ENCODE measurements at regions not wholly inside any gene's neighbourhood (a gene's known extent, or its start where the extent isn't known, plus 50 kb on each side); places are given as distances from the start of the nearest gene placed in this dataset.
"Not testable (repeated sequence)": the region's sequence is repeated elsewhere in the genome, so short reads cannot be mapped to it uniquely, and the experiment has no call there.

GRCh38 chr3:4897765-4898453 lies 81.3 kb upstream of the BHLHE40 start:
- peak; percentile 25 for DNase-seq (ENCODE audit: low read depth)

GRCh38 chr3:4898454-4899313 lies 80.6 kb upstream of the BHLHE40 start:
- DNase-seq (ENCODE audit: low read depth) = peak; percentile 85

GRCh38 chr3:4899710-4900109 lies 79.5 kb upstream of the BHLHE40 start:
- peak; percentile 47 for DNase-seq (ENCODE audit: low read depth)

GRCh38 chr3:4900298-4900697 lies 78.9 kb upstream of the BHLHE40 start:
- DNase-seq (ENCODE audit: low read depth) = no peak

GRCh38 chr3:4904811-4905695 lies 74.2 kb upstream of the BHLHE40 start:
- DNase-seq (ENCODE audit: low read depth) = peak; percentile 78

GRCh38 chr3:4906107-4906621 lies 73.1 kb upstream of the BHLHE40 start:
- DNase-seq (ENCODE audit: low read depth) = peak; percentile 85

- DNase-seq (ENCODE audit: low read depth) = no peak
Observed at GRCh38 chr3:4907050-4907449, 72.2 kb upstream of the BHLHE40 start.

GRCh38 chr3:4907643-4908432 lies 71.4 kb upstream of the BHLHE40 start:
- DNase-seq (ENCODE audit: low read depth) = no peak

- DNase-seq (ENCODE audit: low read depth) = no peak
Observed at GRCh38 chr3:4908433-4909156, 70.6 kb upstream of the BHLHE40 start.

- no peak for DNase-seq (ENCODE audit: low read depth)
Observed at GRCh38 chr3:4914464-4914863, 64.8 kb upstream of the BHLHE40 start.

GRCh38 chr3:4921589-4921988 lies 57.6 kb upstream of the BHLHE40 start:
- not testable (repeated sequence) for DNase-seq (ENCODE audit: low read depth)

GRCh38 chr3:4926892-4927291 lies 52.3 kb upstream of the BHLHE40 start:
- no peak for DNase-seq (ENCODE audit: low read depth)

- DNase-seq (ENCODE audit: low read depth) = no peak
Observed at GRCh38 chr3:4928277-4928789, 50.9 kb upstream of the BHLHE40 start.

Data from iris pigment epithelial cell (primary cell).